CD14-positive monocyte (primary cell): ENCODE measurements at regions not wholly inside any gene's neighbourhood (a gene's known extent, or its start where the extent isn't known, plus 50 kb on each side); places are given as distances from the start of the nearest gene placed in this dataset.
"Not testable (repeated sequence)": the region's sequence is repeated elsewhere in the genome, so short reads cannot be mapped to it uniquely, and the experiment has no call there.

Source experiments
- DNase-seq, 3 donors: peaks; one replicate each; pipeline ENCODE4 v3.0.0-alpha.2; 2011 to 2022
- H2AFZ ChIP-seq: 2 replicates; pipeline ENCODE4 v1.6.0; 2012; ENCODE audit warnings: mild to moderate bottlenecking, low read depth, low read length, inconsistent platforms; ENCODE audit not compliant: insufficient read depth, poor library complexity, severe bottlenecking
- H3K27ac ChIP-seq, 2 donors: 1 replicate in 1 of 2; 2 replicates in 1 of 2; pipeline ENCODE4 v1.5.1; 2012 to 2013; ENCODE audit warnings: low read length in 2 of 2, control low read depth in 1 of 2, inconsistent platforms in 1 of 2, low read depth in 1 of 2, mild to moderate bottlenecking in 1 of 2
- H3K27me3 ChIP-seq, 2 donors: one replicate each; pipeline versions ENCODE4 v1.6.0 to v1.6.1; 2011 to 2013; ENCODE audit warnings: low read length in 2 of 2; ENCODE audit not compliant: control insufficient read depth in 2 of 2, insufficient read depth in 2 of 2
- H3K36me3 ChIP-seq, 2 donors: replicated peaks in 1 of 2; 1 replicate in 1 of 2; 2 replicates in 1 of 2; pipeline versions ENCODE4 v1.5.1 to v1.6.1; 2012 to 2013; ENCODE audit warnings: low read length in 2 of 2, control low read depth in 1 of 2, inconsistent platforms in 1 of 2, mild to moderate bottlenecking in 1 of 2; ENCODE audit not compliant: insufficient read depth in 2 of 2, control insufficient read depth in 1 of 2
- H3K4me1 ChIP-seq, 2 donors: 1 replicate in 1 of 2; 2 replicates in 1 of 2; pipeline versions ENCODE4 v1.5.1 to v1.6.1; 2012 to 2013; ENCODE audit warnings: low read length in 2 of 2, control low read depth in 1 of 2, inconsistent platforms in 1 of 2, mild to moderate bottlenecking in 1 of 2, moderate library complexity in 1 of 2; ENCODE audit not compliant: insufficient read depth in 2 of 2, control insufficient read depth in 1 of 2
- H3K4me2 ChIP-seq: replicated peaks from 2 replicates; pipeline ENCODE3; 2012; ENCODE audit warnings: low read length, moderate library complexity, mild to moderate bottlenecking; ENCODE audit not compliant: poor library complexity, severe bottlenecking; ENCODE audit errors: extremely low read depth
- H3K4me3 ChIP-seq, 3 experiments: fragments of 200-600 bp in 1 of 3; sonication (generic) in 1 of 3; replicated peaks in 1 of 3; 1 replicate in 2 of 3; 2 replicates in 1 of 3; pipeline ENCODE4 v1.5.1; 2011 to 2013; ENCODE audit warnings: low read length in 3 of 3, mild to moderate bottlenecking in 3 of 3, control low read depth in 2 of 3, low read depth in 2 of 3, inconsistent platforms in 1 of 3, moderate library complexity in 1 of 3
- H3K79me2 ChIP-seq: 2 replicates; pipeline ENCODE4 v1.6.0; 2012; ENCODE audit warnings: mild to moderate bottlenecking, control low read depth, inconsistent platforms, low read length, moderate library complexity; ENCODE audit not compliant: insufficient read depth
- H3K9ac ChIP-seq: 2 replicates; pipeline ENCODE4 v1.6.0; 2017; ENCODE audit warnings: low read length, mild to moderate bottlenecking; ENCODE audit not compliant: insufficient read depth, poor library complexity, severe bottlenecking
- H3K9me3 ChIP-seq, 2 donors: replicated peaks in 1 of 2; 1 replicate in 1 of 2; 2 replicates in 1 of 2; pipeline versions ENCODE4 v1.5.1 to v1.6.1; 2012 to 2013; ENCODE audit warnings: low read length in 2 of 2, control low read depth in 1 of 2; ENCODE audit not compliant: control insufficient read depth in 1 of 2, insufficient read depth in 1 of 2
- H4K20me1 ChIP-seq: 2 replicates; pipeline ENCODE4 v1.6.0; 2012; ENCODE audit warnings: mild to moderate bottlenecking, low read length, control low read depth, moderate library complexity; ENCODE audit not compliant: insufficient read depth
- H3K27ac Mint-ChIP-seq, 7 donors: one replicate each; pipeline ENCODE4 v1.8.0; 2020; ENCODE audit warnings: mild to moderate bottlenecking in 7 of 7, mixed read lengths in 7 of 7, moderate library complexity in 6 of 7, inconsistent platforms in 2 of 7
- H3K27me3 Mint-ChIP-seq, 3 donors: one replicate each; pipeline ENCODE4 v1.8.0; 2021 to 2022; ENCODE audit warnings: low read depth in 3 of 3, mild to moderate bottlenecking in 3 of 3, mixed read lengths in 3 of 3, moderate library complexity in 3 of 3, inconsistent platforms in 1 of 3
- H3K36me3 Mint-ChIP-seq, 2 donors: one replicate each; pipeline ENCODE4 v1.8.0; 2020; ENCODE audit warnings: mixed read lengths in 2 of 2, inconsistent platforms in 1 of 2, mild to moderate bottlenecking in 1 of 2
- H3K4me1 Mint-ChIP-seq: one replicate; pipeline ENCODE4 v1.8.0; 2020; ENCODE audit warnings: mild to moderate bottlenecking, mixed read lengths
- H3K4me3 Mint-ChIP-seq, 2 donors: one replicate each; pipeline ENCODE4 v1.8.0; 2020; ENCODE audit warnings: mild to moderate bottlenecking in 2 of 2, mixed read lengths in 2 of 2, moderate library complexity in 1 of 2
- H3K9me3 Mint-ChIP-seq, 7 donors: one replicate each; pipeline ENCODE4 v1.8.0; 2020 to 2022; ENCODE audit warnings: mixed read lengths in 7 of 7, mild to moderate bottlenecking in 6 of 7, moderate library complexity in 6 of 7, inconsistent platforms in 2 of 7
- WGBS: methylation state at CpG from one replicate; pipeline ENCODE4 v1.1.5; 2013; ENCODE audit warnings: missing lambda C conversion rate; ENCODE audit not compliant: insufficient coverage; 5-methylcytosine and 5-hydroxymethylcytosine counted together
- intact Hi-C, 2 donors: fragments of 100-400 bp; cut with micrococcal nuclease; formaldehyde crosslinking; loops; one replicate each; pipeline versions ENCODE4 v1.15.0 to v1.15.1; 2023

- H3K27me3 ChIP-seq, H3K4me1 Mint-ChIP-seq, H3K4me2 ChIP-seq, H3K27ac Mint-ChIP-seq, H3K79me2 ChIP-seq, H3K4me3 ChIP-seq, H3K9me3 ChIP-seq, H3K4me3 Mint-ChIP-seq, H3K36me3 Mint-ChIP-seq, intact Hi-C loops, H4K20me1 ChIP-seq, DNase-seq, H3K4me1 ChIP-seq, H3K9ac ChIP-seq, H3K9me3 Mint-ChIP-seq, H3K27me3 Mint-ChIP-seq, H3K36me3 ChIP-seq, H3K27ac ChIP-seq, H2AFZ ChIP-seq: not testable (repeated sequence)
- no CpG with 5 or more reads among the region's 5 CpGs for WGBS
Observed at GRCh38 chr15:30213733-30214132, 78.9 kb downstream of the GOLGA8T start.

- H3K27ac ChIP-seq, H3K4me2 ChIP-seq, H3K4me3 Mint-ChIP-seq, H3K9me3 Mint-ChIP-seq, H3K4me3 ChIP-seq, H3K4me1 Mint-ChIP-seq, H4K20me1 ChIP-seq, H3K36me3 ChIP-seq, H3K9me3 ChIP-seq, H3K36me3 Mint-ChIP-seq, H3K4me1 ChIP-seq, H3K27me3 ChIP-seq, H3K27ac Mint-ChIP-seq, DNase-seq, H3K79me2 ChIP-seq, intact Hi-C loops, H2AFZ ChIP-seq, H3K9ac ChIP-seq, H3K27me3 Mint-ChIP-seq: not testable (repeated sequence)
- no CpG with 5 or more reads among the region's 4 CpGs for WGBS
Observed at GRCh38 chr15:30221803-30222202, 87.0 kb downstream of the GOLGA8T start.

GRCh38 chr15:30222798-30223591 lies 88.1 kb downstream of the GOLGA8T start:
- H4K20me1 ChIP-seq, H2AFZ ChIP-seq, H3K79me2 ChIP-seq, H3K4me3 Mint-ChIP-seq, DNase-seq, H3K4me3 ChIP-seq, H3K4me2 ChIP-seq, intact Hi-C loops, H3K27me3 Mint-ChIP-seq, H3K9me3 Mint-ChIP-seq, H3K9me3 ChIP-seq, H3K4me1 ChIP-seq, H3K36me3 ChIP-seq, H3K27ac Mint-ChIP-seq, H3K27me3 ChIP-seq, H3K4me1 Mint-ChIP-seq, H3K9ac ChIP-seq, H3K36me3 Mint-ChIP-seq, H3K27ac ChIP-seq: not testable (repeated sequence)
- no CpG with 5 or more reads among the region's 91 CpGs for WGBS

- H3K9me3 ChIP-seq, H3K36me3 ChIP-seq, H3K27ac Mint-ChIP-seq, H3K4me1 ChIP-seq, H3K27ac ChIP-seq, H3K4me1 Mint-ChIP-seq, H3K27me3 ChIP-seq, H3K9me3 Mint-ChIP-seq, H3K4me2 ChIP-seq, H3K9ac ChIP-seq, H3K27me3 Mint-ChIP-seq, H4K20me1 ChIP-seq, H2AFZ ChIP-seq, H3K4me3 ChIP-seq, intact Hi-C loops, H3K36me3 Mint-ChIP-seq, H3K4me3 Mint-ChIP-seq, H3K79me2 ChIP-seq, DNase-seq: not testable (repeated sequence)
- WGBS: no CpG with 5 or more reads among the region's 77 CpGs
Observed at GRCh38 chr15:30225233-30225891, 90.5 kb downstream of the GOLGA8T start.
